ENCODE measurements at regions not wholly inside any gene's neighbourhood (a gene's known extent, or its start where the extent isn't known, plus 50 kb on each side); places are given as distances from the start of the nearest gene placed in this dataset.
A peak's percentile ranks its signal among the peaks of the same experiment; 100 is the strongest.

DNA sequence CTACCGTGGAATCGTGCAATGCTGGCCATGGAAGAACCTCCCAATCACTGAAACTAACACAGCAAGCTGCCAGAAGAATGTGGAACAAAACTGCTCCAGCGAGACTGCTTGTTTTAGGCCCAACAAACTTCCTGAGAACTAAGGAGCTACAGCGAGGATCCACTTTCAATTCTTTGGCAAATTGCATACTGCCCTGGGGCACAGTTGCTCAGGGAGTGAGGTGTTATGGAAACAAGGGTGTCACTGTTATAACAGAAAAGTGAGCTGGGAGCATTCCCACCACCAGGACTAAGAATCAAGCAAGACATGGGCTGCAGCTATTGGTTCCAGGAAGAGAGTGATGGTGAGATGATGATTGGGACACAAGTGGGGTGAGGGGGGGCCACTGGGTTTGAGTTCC, 1606.1 kb upstream of the FLRT2 start:
- Histone ChIP-seq H3K27ac (no peak overlapping the region), H3K9me3 (no peaks in the 10 kb centered on the region), H3K4me1 (no peaks in the 10 kb centered on the region), H3K4me3 (no peak overlapping the region), H3K27me3 (no peaks in the 10 kb centered on the region), H3K36me3 (no peaks in the 10 kb centered on the region)
- no peak for DNase-seq
- WGBS, 2 donors, result 87 to 93% methylated on average over 4 of the region's 4 CpGs
- ATAC-seq (ENCODE audit: low FRiP score in 2 of 2), result no peak
- TF ChIP-seq EP300 (IDR thresholded peaks at IDR 0.05) (no peak), POLR2A (IDR thresholded peaks at IDR 0.05) (no peak), POLR2AphosphoS5 (IDR thresholded peaks at IDR 0.05) (no peak), CTCF (IDR thresholded peaks at IDR 0.05) (no peak)

GRCh38 chr14:83924259-83924658, 1605.7 kb upstream of the FLRT2 start:
- no peaks in the 10 kb centered on the region for H3K36me3 ChIP-seq
- H3K27ac ChIP-seq, result no peak overlapping the region
- no peak overlapping the region for H3K4me3 ChIP-seq
- no peaks in the 10 kb centered on the region for H3K9me3 ChIP-seq
- DNase-seq (no peak), ATAC-seq (ENCODE audit: low FRiP score in 2 of 2) (peak in 1 of 2 donors; percentile 63)
- TF ChIP-seq CTCF (IDR thresholded peaks at IDR 0.05), result no peak
- TF ChIP-seq POLR2A (IDR thresholded peaks at IDR 0.05), result no peak
- no peak for TF ChIP-seq POLR2AphosphoS5 (IDR thresholded peaks at IDR 0.05)
- TF ChIP-seq EP300 (IDR thresholded peaks at IDR 0.05), result no peak
- no peaks in the 10 kb centered on the region for H3K4me1 ChIP-seq
- WGBS, 2 donors, result 88 to 100% methylated on average over 1 to 3 of the region's 3 CpGs
- no peaks in the 10 kb centered on the region for H3K27me3 ChIP-seq

GRCh38 chr14:83940253-83940652, 1589.7 kb upstream of the FLRT2 start:
- TF ChIP-seq CTCF (IDR thresholded peaks at IDR 0.05) (no peak), POLR2A (IDR thresholded peaks at IDR 0.05) (no peak), POLR2AphosphoS5 (IDR thresholded peaks at IDR 0.05) (no peak)
- DNase-seq, result no peak
- H3K4me1 ChIP-seq, result no peaks in the 10 kb centered on the region
- H3K4me3 ChIP-seq, result no peak overlapping the region
- H3K36me3 ChIP-seq, result no peaks in the 10 kb centered on the region
- no peak for ATAC-seq (ENCODE audit: low FRiP score in 2 of 2)
- WGBS, 2 donors, result 81 to 89% methylated on average over 2 of the region's 2 CpGs
- H3K27me3 ChIP-seq, result no peaks in the 10 kb centered on the region
- H3K9me3 ChIP-seq, result peaks cover 0 to 5% (median 0%) of the 10 kb centered on the region in 4 donors
- H3K27ac ChIP-seq, result no peak overlapping the region

- no peak for ATAC-seq (ENCODE audit: low FRiP score in 2 of 2)
- WGBS, 2 donors, result 93 to 96% methylated on average over 1 of the region's 1 CpG
- TF ChIP-seq EP300 (IDR thresholded peaks at IDR 0.05) (no peak), POLR2A (IDR thresholded peaks at IDR 0.05) (no peak), POLR2AphosphoS5 (IDR thresholded peaks at IDR 0.05) (no peak), CTCF (IDR thresholded peaks at IDR 0.05) (no peak)
These were observed 1571.6 kb upstream of the FLRT2 start for GRCh38 chr14:83958359-83958758.

DNA sequence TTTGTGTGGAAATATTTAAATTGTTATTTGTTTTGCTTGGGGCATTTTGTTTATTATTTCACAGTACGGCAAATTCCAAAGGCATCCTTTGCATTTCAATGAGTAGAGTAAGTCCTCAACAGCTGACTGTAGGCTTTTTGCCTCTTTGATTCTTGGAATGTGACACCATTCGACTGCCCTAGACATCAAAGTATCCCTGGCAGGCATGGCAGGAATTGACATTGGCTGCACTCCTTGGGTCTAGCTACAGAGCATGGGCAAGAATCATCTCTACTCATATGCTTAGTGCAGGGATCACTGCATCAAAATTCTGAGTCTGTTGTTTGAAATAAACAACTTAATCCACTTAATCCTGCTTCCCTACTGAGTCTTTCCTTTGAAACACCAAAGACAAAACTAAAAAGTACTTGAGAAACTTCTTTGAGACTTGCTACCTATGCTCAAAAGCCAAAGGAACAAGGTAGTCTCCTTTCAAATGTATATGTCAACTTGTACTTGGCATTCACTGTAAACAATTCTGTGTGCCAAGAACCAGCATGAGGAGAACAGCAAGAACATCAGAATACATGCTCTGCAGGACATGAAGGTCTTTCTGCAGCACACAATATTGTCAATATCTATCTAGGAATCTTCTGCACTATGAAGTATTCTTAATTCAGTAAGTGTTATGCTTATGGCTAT, 1569.0 kb upstream of the FLRT2 start:
- no peaks in the 10 kb centered on the region for H3K9me3 ChIP-seq
- no peak overlapping the region for H3K27ac ChIP-seq

More at GRCh38 chr14:83958359-83958758, 1571.6 kb upstream of the FLRT2 start:
- H3K27me3 ChIP-seq, result no peaks in the 10 kb centered on the region
- no peaks in the 10 kb centered on the region for H3K36me3 ChIP-seq
- DNase-seq, result no peak
- no peaks in the 10 kb centered on the region for H3K9me3 ChIP-seq
- no peak overlapping the region for H3K4me3 ChIP-seq
- H3K27ac ChIP-seq, result no peak overlapping the region
- no peaks in the 10 kb centered on the region for H3K4me1 ChIP-seq

More for the DNA sequence above, 1569.0 kb upstream of the FLRT2 start:
- no peaks in the 10 kb centered on the region for H3K27me3 ChIP-seq
- ATAC-seq (ENCODE audit: low FRiP score in 2 of 2) (no peak), DNase-seq (no peak)
- no peak for TF ChIP-seq EP300 (IDR thresholded peaks at IDR 0.05)
- no peak for TF ChIP-seq CTCF (IDR thresholded peaks at IDR 0.05)
- TF ChIP-seq POLR2A (IDR thresholded peaks at IDR 0.05), result no peak
- TF ChIP-seq POLR2AphosphoS5 (IDR thresholded peaks at IDR 0.05), result no peak
- H3K4me1 ChIP-seq, result no peaks in the 10 kb centered on the region
- WGBS, 2 donors, result 51 to 52% methylated on average over 2 of the region's 2 CpGs
- no peaks in the 10 kb centered on the region for H3K36me3 ChIP-seq
- H3K4me3 ChIP-seq, result no peak overlapping the region

All from upper lobe of left lung (tissue), 6 donors.